OCI-M1 (cell line): ENCODE measurements at regions not wholly inside any gene's neighbourhood (a gene's known extent, or its start where the extent isn't known, plus 50 kb on each side); places are given as distances from the start of the nearest gene placed in this dataset.
"Not testable (repeated sequence)": the region's sequence is repeated elsewhere in the genome, so short reads cannot be mapped to it uniquely, and the experiment has no call there.

Experiments
- DNase-seq: peaks from one replicate; lab custom pipeline; 2025; lab: John Stamatoyannopoulos, UW

- DNase-seq = peak; percentile 74
These were observed 215.3 kb upstream of the TTC29 start for GRCh38 chr4:147160908-147161513.

- DNase-seq = no peak
These were observed 217.6 kb upstream of the TTC29 start for GRCh38 chr4:147163311-147163710.

- not testable (repeated sequence) for DNase-seq
These were observed 222.5 kb upstream of the TTC29 start for GRCh38 chr4:147168200-147168599.

GRCh38 chr4:147173322-147173721, 227.7 kb upstream of the TTC29 start:
- no peak for DNase-seq

- no peak for DNase-seq
These were observed 228.3 kb upstream of the TTC29 start for GRCh38 chr4:147173797-147174432.

- no peak for DNase-seq
These were observed 228.9 kb upstream of the TTC29 start for GRCh38 chr4:147174591-147174990.

GRCh38 chr4:147175460-147176025, 229.9 kb upstream of the TTC29 start:
- no peak for DNase-seq

- peak; percentile 37 for DNase-seq
These were observed 236.4 kb upstream of the TTC29 start for GRCh38 chr4:147182041-147182440.

GRCh38 chr4:147192679-147193078, 247.0 kb upstream of the TTC29 start:
- no peak for DNase-seq

GRCh38 chr4:147194114-147194513, 248.4 kb upstream of the TTC29 start:
- DNase-seq = peak; percentile 37

- no peak for DNase-seq
These were observed 248.9 kb upstream of the TTC29 start for GRCh38 chr4:147194604-147195003.

- DNase-seq = no peak
These were observed 249.7 kb upstream of the TTC29 start for GRCh38 chr4:147195386-147195785.

- DNase-seq = no peak
These were observed 252.9 kb upstream of the TTC29 start for GRCh38 chr4:147198411-147199051.

- DNase-seq = no peak
These were observed 255.4 kb upstream of the TTC29 start for GRCh38 chr4:147201016-147201415.

GRCh38 chr4:147206807-147207206, 261.1 kb upstream of the TTC29 start:
- no peak for DNase-seq

- no peak for DNase-seq
These were observed 262.2 kb upstream of the TTC29 start for GRCh38 chr4:147207911-147208310.

- no peak for DNase-seq
These were observed 263.2 kb upstream of the EDNRA start for GRCh38 chr4:147217655-147218054.

GRCh38 chr4:147219145-147219544, 261.8 kb upstream of the EDNRA start:
- no peak for DNase-seq

- DNase-seq = peak; percentile 42
These were observed 260.1 kb upstream of the EDNRA start for GRCh38 chr4:147220833-147221232.

GRCh38 chr4:147222906-147223305, 258.0 kb upstream of the EDNRA start:
- no peak for DNase-seq

- no peak for DNase-seq
These were observed 257.3 kb upstream of the EDNRA start for GRCh38 chr4:147223576-147223975.

GRCh38 chr4:147236806-147237205, 244.1 kb upstream of the EDNRA start:
- DNase-seq = no peak

- DNase-seq = no peak
These were observed 236.1 kb upstream of the EDNRA start for GRCh38 chr4:147244786-147245185.
